Body of pancreas (tissue), 4 donors: ENCODE measurements at regions not wholly inside any gene's neighbourhood (a gene's known extent, or its start where the extent isn't known, plus 50 kb on each side); places are given as distances from the start of the nearest gene placed in this dataset.

Experiments used
- ATAC-seq: fragments of 150-250 bp; one replicate; pipeline ENCODE4 v1.9.1; 2016
- DNase-seq, 4 donors: peaks; one replicate each; pipeline ENCODE4 v3.0.0-alpha.2; 2019
- H3K27ac ChIP-seq, 4 donors: fragments of 200-600 bp; sonication (generic); 1 replicate in 3 of 4; 2 replicates in 1 of 4; pipeline versions ENCODE4 v1.5.1 to v1.6.1; 2016 to 2019; ENCODE audit warnings: mild to moderate bottlenecking in 1 of 4, mixed read lengths in 1 of 4, moderate library complexity in 1 of 4
- H3K27me3 ChIP-seq, 2 donors: fragments of 200-600 bp; sonication (generic); one replicate each; pipeline ENCODE4 v1.6.0; 2016; ENCODE audit warnings: mild to moderate bottlenecking in 1 of 2
- H3K36me3 ChIP-seq, 2 donors: fragments of 200-600 bp; sonication (generic); replicated peaks in 1 of 2; 2 replicates each; pipeline ENCODE4 v1.5.1; 2016; ENCODE audit warnings: low read depth in 2 of 2; ENCODE audit not compliant: insufficient read depth in 1 of 2
- H3K4me1 ChIP-seq: fragments of 200-600 bp; sonication (generic); one replicate; pipeline ENCODE4 v1.6.0; 2016
- H3K4me3 ChIP-seq, 2 donors: fragments of 200-600 bp; sonication (generic); 1 replicate in 1 of 2; 2 replicates in 1 of 2; pipeline ENCODE4 v1.5.1; 2016 to 2019
- H3K9me3 ChIP-seq, 3 donors: fragments of 200-600 bp; sonication (generic); 1 replicate in 2 of 3; 2 replicates in 1 of 3; pipeline ENCODE4 v1.5.1; 2016
- POLR2A ChIP-seq, 3 donors: fragments of 450-650 bp; IDR thresholded peaks; one replicate each; pipeline ENCODE4 v1.6.1; 2016; ENCODE audit warnings: antibody characterized with exemption in 3 of 3, mild to moderate bottlenecking in 2 of 3
- WGBS, 2 donors: methylation state at CpG; one replicate each; pipeline ENCODE4 v1.1.5; 2017; 5-methylcytosine and 5-hydroxymethylcytosine counted together
- intact Hi-C: fragments of 100-400 bp; cut with DNase I; formaldehyde crosslinking; loops from one replicate; pipeline ENCODE4 v1.15.1; 2023
- TF ChIP-seq, protein P1 (sequence below), 7 experiments: fragments of 450-650 bp in 4 of 7; fragments of 200-600 bp in 3 of 7; sonication (generic) in 3 of 7; IDR thresholded peaks; one replicate each; pipeline ENCODE4 v1.5.1; 2016 to 2019; ENCODE audit warnings: antibody characterized with exemption in 7 of 7

DNA sequence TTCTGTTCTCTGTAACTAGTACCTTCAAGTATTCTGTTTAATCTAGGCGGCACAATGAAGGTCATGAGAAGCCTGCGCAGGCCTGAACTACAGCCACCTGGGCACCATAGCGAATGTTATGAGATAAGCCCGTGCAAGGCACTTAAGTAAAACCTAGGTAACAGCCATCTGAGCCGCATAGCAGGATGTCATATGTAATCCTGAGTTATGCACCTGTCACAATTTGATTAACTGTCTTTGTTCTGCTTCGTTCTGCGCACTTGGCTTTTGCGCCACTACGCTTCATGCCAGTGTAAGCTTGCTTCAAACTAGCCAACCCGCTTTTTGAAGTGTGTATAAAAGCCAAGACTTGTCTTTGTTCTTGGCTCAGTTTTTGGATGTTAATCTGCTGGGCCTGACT lies 449.8 kb downstream of the KCNJ18 start:
- ATAC-seq (peak; percentile 57), DNase-seq (peak in 1 of 4 donors; percentile 9)
- Histone ChIP-seq H3K27me3 (no peaks in the 10 kb centered on the region), H3K36me3 (no peaks in the 10 kb centered on the region), H3K9me3 (no peaks in the 10 kb centered on the region), H3K27ac (no peak overlapping the region), H3K4me1 (no peaks in the 10 kb centered on the region), H3K4me3 (no peak overlapping the region)
- intact Hi-C loops, result no loop called here
- 29 to 36% methylated on average over 10 of the region's 10 CpGs for WGBS, 2 donors
- no peak for TF ChIP-seq POLR2A (IDR thresholded peaks at IDR 0.05)
- TF ChIP-seq, protein P1, sequence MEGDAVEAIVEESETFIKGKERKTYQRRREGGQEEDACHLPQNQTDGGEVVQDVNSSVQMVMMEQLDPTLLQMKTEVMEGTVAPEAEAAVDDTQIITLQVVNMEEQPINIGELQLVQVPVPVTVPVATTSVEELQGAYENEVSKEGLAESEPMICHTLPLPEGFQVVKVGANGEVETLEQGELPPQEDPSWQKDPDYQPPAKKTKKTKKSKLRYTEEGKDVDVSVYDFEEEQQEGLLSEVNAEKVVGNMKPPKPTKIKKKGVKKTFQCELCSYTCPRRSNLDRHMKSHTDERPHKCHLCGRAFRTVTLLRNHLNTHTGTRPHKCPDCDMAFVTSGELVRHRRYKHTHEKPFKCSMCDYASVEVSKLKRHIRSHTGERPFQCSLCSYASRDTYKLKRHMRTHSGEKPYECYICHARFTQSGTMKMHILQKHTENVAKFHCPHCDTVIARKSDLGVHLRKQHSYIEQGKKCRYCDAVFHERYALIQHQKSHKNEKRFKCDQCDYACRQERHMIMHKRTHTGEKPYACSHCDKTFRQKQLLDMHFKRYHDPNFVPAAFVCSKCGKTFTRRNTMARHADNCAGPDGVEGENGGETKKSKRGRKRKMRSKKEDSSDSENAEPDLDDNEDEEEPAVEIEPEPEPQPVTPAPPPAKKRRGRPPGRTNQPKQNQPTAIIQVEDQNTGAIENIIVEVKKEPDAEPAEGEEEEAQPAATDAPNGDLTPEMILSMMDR (IDR thresholded peaks at IDR 0.05), result no peak

- Histone ChIP-seq H3K27ac (no peak overlapping the region), H3K9me3 (no peaks in the 10 kb centered on the region), H3K4me3 (no peak overlapping the region), H3K4me1 (no peaks in the 10 kb centered on the region), H3K27me3 (no peaks in the 10 kb centered on the region), H3K36me3 (no peaks in the 10 kb centered on the region)
- WGBS, 2 donors, result 54 to 63% methylated on average over 13 of the region's 13 CpGs
- DNase-seq, result no peak
- intact Hi-C loops, result no loop called here
- no peak for TF ChIP-seq POLR2A (IDR thresholded peaks at IDR 0.05)
- TF ChIP-seq, protein P1 (IDR thresholded peaks at IDR 0.05), result no peak
- ATAC-seq, result no peak
Observed at GRCh38 chr17:22145605-22146178, 453.4 kb downstream of the KCNJ18 start.

- no peaks in the 10 kb centered on the region for H3K4me1 ChIP-seq
- ATAC-seq, result no peak
- TF ChIP-seq, protein P1 (IDR thresholded peaks at IDR 0.05), result no peak
- no peak for TF ChIP-seq POLR2A (IDR thresholded peaks at IDR 0.05)
- no peak overlapping the region for H3K4me3 ChIP-seq
- no peaks in the 10 kb centered on the region for H3K27me3 ChIP-seq
- intact Hi-C loops, result no loop called here
- 26 to 32% methylated on average over 1 of the region's 1 CpG for WGBS, 2 donors
- DNase-seq, result no peak
- no peak overlapping the region for H3K27ac ChIP-seq
- no peaks in the 10 kb centered on the region for H3K9me3 ChIP-seq
- H3K36me3 ChIP-seq, result no peaks in the 10 kb centered on the region
Observed at GRCh38 chr17:22158364-22158763, 466.0 kb downstream of the KCNJ18 start.

DNA sequence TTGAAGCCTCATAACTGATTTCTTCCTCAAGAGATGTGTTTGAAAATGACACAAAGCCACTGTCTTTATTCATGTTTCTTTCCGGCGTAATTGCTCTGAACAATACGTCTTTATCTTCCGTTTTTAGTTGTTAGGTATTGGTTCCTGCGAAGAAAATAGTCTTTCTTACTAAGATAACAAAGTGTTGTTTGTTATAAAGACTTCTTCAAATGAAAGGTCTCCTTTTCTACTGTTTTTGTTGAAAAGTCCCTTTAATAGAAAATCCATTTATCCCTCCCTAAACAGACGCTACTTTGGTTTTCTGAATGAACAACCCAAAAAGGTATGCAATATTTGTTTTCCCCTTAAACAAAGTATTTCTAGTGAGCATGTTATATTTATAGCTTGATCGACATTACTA lies 469.1 kb downstream of the KCNJ18 start:
- no peak overlapping the region for H3K27ac ChIP-seq
- no peaks in the 10 kb centered on the region for H3K4me1 ChIP-seq
- no peak for DNase-seq
- no peaks in the 10 kb centered on the region for H3K36me3 ChIP-seq
- no peaks in the 10 kb centered on the region for H3K27me3 ChIP-seq
- WGBS, 2 donors, result 52 to 60% methylated on average over 7 of the region's 7 CpGs
- no peak for ATAC-seq
- no peak overlapping the region for H3K4me3 ChIP-seq
- H3K9me3 ChIP-seq, result no peaks in the 10 kb centered on the region
- intact Hi-C loops, result no loop called here
- no peak for TF ChIP-seq POLR2A (IDR thresholded peaks at IDR 0.05)
- TF ChIP-seq, protein P1 (IDR thresholded peaks at IDR 0.05), result no peak

GRCh38 chr17:22171631-22172030 lies 479.3 kb downstream of the KCNJ18 start:
- Histone ChIP-seq H3K27me3 (no peaks in the 10 kb centered on the region), H3K27ac (no peak overlapping the region), H3K4me1 (no peaks in the 10 kb centered on the region), H3K36me3 (no peaks in the 10 kb centered on the region), H3K4me3 (no peak overlapping the region), H3K9me3 (no peaks in the 10 kb centered on the region)
- DNase-seq, result no peak
- WGBS, 2 donors, result 19 to 21% methylated on average over 7 of the region's 7 CpGs
- intact Hi-C loops, result no loop called here
- ATAC-seq, result no peak
- TF ChIP-seq POLR2A (IDR thresholded peaks at IDR 0.05), result no peak
- TF ChIP-seq, protein P1 (IDR thresholded peaks at IDR 0.05), result no peak
